Dedifferentiated amniotic fluid mesenchymal stem cell (primary cell): ENCODE measurements at regions not wholly inside any gene's neighbourhood (a gene's known extent, or its start where the extent isn't known, plus 50 kb on each side); places are given as distances from the start of the nearest gene placed in this dataset.

ENCODE experiments used
- DNase-seq: peaks from one replicate; pipeline ENCODE4 v3.0.0-alpha.2; 2016; ENCODE audit errors: extremely low spot score

DNA sequence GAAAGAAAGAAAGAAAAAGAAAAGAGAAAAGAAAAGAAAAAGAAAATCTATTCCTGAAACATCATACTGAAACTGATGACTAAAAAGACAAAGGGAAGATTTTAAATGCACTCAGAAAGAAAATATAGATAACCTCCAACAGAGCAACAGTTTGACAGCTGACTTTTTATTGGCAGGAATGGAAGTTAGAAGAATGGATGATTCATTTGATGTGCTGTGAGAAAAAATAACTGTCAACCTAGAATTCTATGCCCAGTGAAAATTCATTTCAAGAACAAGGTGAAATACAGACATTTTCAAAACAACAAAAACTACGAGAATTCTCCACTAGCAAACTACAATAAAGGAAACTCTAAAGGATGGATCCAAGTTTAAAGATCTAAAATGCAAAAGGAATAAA lies 50.5 kb upstream of the HSPA12A start:
- DNase-seq, result no peak

DNA sequence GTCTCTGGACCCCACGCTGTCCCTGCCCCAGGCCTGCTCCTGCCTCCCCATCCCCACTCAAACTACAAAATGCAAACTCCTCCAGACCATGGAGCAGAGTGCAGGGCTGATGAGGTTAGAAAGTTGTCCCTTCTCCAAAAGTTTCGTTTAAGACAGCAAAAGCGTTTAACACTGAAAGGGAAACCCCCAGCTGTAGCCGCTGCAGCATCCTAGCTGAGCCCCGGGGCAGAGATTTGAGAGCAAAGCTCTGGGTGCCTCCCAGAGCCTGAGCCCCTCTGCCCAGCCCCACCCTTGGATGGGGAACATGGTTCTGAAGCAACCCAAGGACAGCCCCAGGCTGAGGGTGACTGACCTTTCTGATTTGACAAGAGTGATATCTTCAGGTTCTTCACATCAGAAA lies 52.8 kb upstream of the ENO4 start:
- no peak for DNase-seq

DNA sequence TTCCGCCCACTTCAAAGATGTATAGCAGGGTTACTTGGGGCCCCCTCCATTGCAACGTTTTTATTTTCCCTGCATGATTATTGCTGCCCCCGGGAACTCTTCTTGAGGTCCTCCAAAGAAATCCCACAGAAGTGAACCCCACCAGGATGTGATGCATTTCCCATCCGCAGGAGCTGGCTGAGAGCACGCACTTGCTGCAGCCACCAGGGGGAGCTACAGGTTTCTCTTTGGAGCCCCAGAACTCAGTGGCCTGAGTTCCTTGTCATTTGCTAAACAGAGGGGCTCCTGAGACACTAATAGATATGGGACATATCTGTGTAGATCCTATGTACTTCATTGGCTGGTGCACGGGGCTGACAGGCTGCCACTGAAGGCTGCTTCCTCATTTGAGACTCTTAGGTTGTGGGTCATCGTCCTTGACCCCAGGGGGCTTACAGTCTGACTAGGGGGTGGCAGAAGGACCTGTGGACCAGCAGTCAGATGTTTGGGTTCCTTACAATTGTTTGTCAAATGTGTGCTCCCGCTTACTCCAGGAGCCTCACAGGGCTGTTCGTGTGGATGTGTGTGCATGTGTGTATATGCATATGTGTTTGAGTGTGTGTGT lies 52.3 kb upstream of the ENO4 start:
- peak; percentile 68 for DNase-seq

DNA sequence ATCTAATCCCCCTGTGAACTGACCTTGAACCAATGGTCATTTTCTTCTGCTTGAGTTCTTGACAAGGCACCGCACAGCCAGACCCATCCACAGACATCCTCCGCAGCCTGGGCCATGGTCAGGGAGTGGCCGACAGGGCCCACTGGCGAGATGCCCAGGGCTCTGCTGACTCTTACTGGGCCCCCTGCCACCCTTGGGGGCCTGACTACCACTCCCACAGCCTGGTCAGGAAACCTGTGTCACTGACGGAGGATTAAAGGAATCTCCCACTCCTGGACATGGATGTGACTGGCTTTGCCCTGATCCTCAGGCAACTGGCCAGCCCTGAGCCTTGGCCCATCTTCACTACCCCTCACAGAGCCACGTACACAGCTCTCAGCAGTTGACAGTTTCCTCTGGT lies 50.4 kb upstream of the ENO4 start:
- DNase-seq, result no peak
